ENCODE measurements at regions not wholly inside any gene's neighbourhood (a gene's known extent, or its start where the extent isn't known, plus 50 kb on each side); places are given as distances from the start of the nearest gene placed in this dataset.
A peak's percentile ranks its signal among the peaks of the same experiment; 100 is the strongest.

DNA sequence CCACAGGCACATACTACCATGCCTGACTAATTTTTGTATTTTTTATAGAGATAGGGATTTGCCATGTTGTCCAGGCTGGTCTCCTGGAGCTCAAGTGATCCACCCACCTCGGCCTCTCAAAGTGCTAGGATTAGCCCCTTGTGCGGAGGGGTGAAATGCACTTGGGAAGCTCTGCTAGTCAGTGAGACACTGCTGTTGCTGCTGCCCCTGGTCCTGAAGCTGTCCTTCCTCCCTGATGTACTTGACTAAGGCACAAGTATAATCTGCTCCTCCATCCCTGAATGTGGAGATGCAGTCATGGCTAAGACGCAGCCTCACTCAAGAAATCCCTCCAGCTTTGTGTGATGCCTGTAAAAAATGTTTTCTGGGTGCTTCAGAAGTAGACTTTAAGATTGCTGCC lies 124.5 kb downstream of the KCTD15 start:
- TF ChIP-seq REST (IDR thresholded peaks at IDR 0.05; ENCODE audit: insufficient replicate concordance, low read depth): peak; percentile 76
- TF ChIP-seq, protein P1, sequence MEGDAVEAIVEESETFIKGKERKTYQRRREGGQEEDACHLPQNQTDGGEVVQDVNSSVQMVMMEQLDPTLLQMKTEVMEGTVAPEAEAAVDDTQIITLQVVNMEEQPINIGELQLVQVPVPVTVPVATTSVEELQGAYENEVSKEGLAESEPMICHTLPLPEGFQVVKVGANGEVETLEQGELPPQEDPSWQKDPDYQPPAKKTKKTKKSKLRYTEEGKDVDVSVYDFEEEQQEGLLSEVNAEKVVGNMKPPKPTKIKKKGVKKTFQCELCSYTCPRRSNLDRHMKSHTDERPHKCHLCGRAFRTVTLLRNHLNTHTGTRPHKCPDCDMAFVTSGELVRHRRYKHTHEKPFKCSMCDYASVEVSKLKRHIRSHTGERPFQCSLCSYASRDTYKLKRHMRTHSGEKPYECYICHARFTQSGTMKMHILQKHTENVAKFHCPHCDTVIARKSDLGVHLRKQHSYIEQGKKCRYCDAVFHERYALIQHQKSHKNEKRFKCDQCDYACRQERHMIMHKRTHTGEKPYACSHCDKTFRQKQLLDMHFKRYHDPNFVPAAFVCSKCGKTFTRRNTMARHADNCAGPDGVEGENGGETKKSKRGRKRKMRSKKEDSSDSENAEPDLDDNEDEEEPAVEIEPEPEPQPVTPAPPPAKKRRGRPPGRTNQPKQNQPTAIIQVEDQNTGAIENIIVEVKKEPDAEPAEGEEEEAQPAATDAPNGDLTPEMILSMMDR (IDR thresholded peaks at IDR 0.05; ENCODE audit: insufficient read depth, low read length): no peak
- DNase-seq (ENCODE audit: low read depth in 1 of 2, low spot score in 1 of 2): no peak

GRCh38 chr19:33926306-33926705 lies 129.6 kb downstream of the KCTD15 start:
- H3K27ac ChIP-seq (replicated peaks): no peak overlapping the region
- H3K27me3 ChIP-seq (ENCODE audit: insufficient read depth, poor library complexity, severe bottlenecking): no peaks in the 10 kb centered on the region
- H3K4me3 ChIP-seq (replicated peaks; ENCODE audit: insufficient read depth, low read length): no peak overlapping the region
- TF ChIP-seq POLR2AphosphoS5 (IDR thresholded peaks at IDR 0.05; ENCODE audit: low read depth): no peak
- TF ChIP-seq GABPA (IDR thresholded peaks at IDR 0.05; ENCODE audit: low read depth): no peak
- TF ChIP-seq, protein P1 (IDR thresholded peaks at IDR 0.05; ENCODE audit: insufficient read depth, low read length): no peak
- no peak for TF ChIP-seq REST (IDR thresholded peaks at IDR 0.05; ENCODE audit: insufficient replicate concordance, low read depth)
- TF ChIP-seq SPI1 (IDR thresholded peaks at IDR 0.05; ENCODE audit: borderline replicate concordance, low read depth): no peak
- no peak for DNase-seq (ENCODE audit: low read depth in 1 of 2, low spot score in 1 of 2)

More for the DNA sequence above, 124.5 kb downstream of the KCTD15 start:
- no peak overlapping the region for H3K4me3 ChIP-seq (replicated peaks; ENCODE audit: insufficient read depth, low read length)
- H3K27ac ChIP-seq (replicated peaks): no peak overlapping the region
- H3K27me3 ChIP-seq (ENCODE audit: insufficient read depth, poor library complexity, severe bottlenecking): peaks cover 3% of the 10 kb centered on the region

DNA sequence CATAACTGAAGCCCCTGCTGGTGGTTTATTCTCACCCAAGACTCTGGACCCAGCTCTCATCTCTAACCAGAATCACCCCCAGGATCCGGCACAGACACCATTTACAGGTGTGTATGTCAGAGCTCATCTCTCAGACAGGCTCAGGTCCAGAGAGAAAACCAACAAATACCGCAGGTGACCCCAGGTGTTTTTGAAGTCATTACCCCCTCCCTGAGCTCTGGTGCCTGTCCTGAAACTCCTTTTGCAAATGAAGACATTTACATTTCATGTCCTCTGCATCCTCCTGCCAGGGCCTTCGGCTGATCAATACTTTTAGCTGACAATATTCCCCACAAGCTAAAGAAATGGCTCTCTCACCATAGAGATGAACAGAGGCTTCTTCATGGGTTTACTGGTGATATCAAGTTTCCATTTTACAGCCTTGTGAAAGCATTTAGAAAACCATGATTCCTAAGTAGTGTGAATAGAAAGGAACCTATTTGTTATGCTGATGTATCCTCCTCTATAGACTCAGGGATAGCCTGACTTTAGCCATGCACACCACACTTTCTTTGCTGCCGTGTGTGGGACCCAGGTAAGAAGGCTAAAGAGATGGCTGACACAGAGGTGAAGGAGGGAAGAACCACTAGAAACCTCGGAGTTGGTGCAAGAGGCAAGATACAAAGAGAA lies 131.3 kb downstream of the KCTD15 start:
- Histone ChIP-seq H3K27ac (replicated peaks) (no peak overlapping the region), H3K27me3 (ENCODE audit: insufficient read depth, poor library complexity, severe bottlenecking) (no peaks in the 10 kb centered on the region), H3K4me3 (replicated peaks; ENCODE audit: insufficient read depth, low read length) (no peak overlapping the region)
- TF ChIP-seq REST (IDR thresholded peaks at IDR 0.05; ENCODE audit: insufficient replicate concordance, low read depth) (no peak), SPI1 (IDR thresholded peaks at IDR 0.05; ENCODE audit: borderline replicate concordance, low read depth) (no peak), GABPA (IDR thresholded peaks at IDR 0.05; ENCODE audit: low read depth) (no peak), POLR2AphosphoS5 (IDR thresholded peaks at IDR 0.05; ENCODE audit: low read depth) (no peak)
- TF ChIP-seq, protein P1 (IDR thresholded peaks at IDR 0.05; ENCODE audit: insufficient read depth, low read length): no peak
- no peak for DNase-seq (ENCODE audit: low read depth in 1 of 2, low spot score in 1 of 2)

Data from HL-60 (cell line).